Colon (tissue), 2 donors: ENCODE measurements at regions not wholly inside any gene's neighbourhood (a gene's known extent, or its start where the extent isn't known, plus 50 kb on each side); places are given as distances from the start of the nearest gene placed in this dataset.
"Not testable (repeated sequence)": the region's sequence is repeated elsewhere in the genome, so short reads cannot be mapped to it uniquely, and the experiment has no call there.

ENCODE experiments used
- FAIRE-seq: peaks from 2 replicates; lab custom pipeline; 2012; peaks lifted over from hg19 to GRCh38; lab: Jason Lieb, UNC
- donor health status: control.
- donor health status: control.

DNA sequence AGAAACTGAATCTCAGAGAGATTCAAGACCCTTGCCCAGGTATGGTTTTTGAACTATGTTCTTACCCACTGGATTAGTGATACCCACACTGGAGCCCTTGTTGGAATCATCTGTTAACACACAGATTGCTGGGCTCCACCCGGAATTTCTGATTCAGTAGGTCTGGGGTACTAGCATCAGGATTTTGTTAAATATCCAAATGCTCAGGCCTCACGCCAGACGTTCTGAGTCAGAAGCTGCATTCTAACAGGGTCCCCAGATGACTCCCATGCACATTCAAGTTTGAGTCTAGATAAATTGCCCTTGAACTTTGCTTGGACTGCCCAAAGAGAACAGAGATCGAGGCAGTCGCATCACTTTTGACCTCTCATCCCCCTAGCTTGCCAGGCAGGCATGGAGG, 182.0 kb upstream of the WWC1 start:
- no peak for FAIRE-seq

DNA sequence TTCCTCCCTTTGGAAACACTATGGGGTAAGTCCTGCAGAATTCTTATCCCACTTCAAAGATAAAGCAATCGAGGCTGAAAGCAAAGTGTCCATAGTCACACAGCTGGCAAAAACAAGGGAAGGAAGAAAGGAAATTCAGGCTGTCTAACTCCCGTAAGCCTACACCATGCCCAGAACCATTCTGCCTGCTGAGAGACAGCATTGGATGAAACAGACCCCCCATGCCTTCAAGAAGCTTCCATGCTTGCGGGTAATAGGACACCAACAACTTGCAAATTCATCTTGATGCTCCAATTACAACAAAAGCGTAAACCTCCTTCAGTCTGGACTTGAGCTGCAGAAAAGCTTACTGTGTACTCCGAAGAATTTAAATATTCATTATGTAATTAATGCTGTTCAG, 181.1 kb upstream of the WWC1 start:
- no peak for FAIRE-seq

DNA sequence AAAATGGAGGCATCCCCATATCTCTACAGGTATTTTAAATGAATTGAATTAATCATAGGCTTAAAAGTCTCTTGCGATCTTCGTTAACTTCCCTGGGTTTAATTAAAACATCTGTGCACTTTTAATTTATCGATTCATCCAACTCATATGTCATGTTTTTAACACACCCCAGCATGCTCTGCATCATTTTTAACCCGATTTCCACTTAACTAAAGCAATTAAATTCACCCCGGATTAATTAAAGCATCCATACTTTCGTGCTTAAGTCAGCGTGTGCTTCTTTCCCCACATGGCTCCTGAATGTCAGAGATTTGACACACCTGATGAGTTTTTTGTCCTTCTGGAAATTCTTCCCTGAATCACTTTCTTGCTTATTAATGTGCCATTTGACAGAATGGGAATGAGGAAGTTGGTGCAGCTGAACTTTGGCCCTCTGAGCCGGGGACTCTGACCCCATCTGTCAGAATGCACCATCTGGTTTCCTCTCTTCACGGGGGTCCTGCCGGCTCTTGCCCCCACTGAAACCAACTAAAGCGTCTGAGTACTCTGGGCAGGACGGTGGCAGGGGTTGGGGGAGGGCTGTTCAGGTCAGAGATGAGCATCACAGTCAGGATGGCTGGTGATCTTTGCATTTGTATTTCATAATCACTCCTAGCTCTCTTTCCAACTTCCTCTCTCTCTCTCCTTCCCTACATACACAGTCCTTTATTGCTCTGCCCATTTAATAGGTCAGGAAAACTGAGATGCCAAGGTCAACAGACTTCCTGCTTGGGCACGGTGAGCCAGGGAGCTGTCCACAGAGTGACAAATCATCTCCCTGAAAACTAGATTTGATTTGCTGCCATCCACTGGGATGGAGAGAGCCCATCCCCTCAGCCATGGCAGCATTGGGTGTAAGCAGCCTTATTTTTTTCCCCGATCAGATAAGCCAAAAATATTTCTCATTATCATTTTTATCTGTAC, 180.3 kb upstream of the WWC1 start:
- no peak for FAIRE-seq

DNA sequence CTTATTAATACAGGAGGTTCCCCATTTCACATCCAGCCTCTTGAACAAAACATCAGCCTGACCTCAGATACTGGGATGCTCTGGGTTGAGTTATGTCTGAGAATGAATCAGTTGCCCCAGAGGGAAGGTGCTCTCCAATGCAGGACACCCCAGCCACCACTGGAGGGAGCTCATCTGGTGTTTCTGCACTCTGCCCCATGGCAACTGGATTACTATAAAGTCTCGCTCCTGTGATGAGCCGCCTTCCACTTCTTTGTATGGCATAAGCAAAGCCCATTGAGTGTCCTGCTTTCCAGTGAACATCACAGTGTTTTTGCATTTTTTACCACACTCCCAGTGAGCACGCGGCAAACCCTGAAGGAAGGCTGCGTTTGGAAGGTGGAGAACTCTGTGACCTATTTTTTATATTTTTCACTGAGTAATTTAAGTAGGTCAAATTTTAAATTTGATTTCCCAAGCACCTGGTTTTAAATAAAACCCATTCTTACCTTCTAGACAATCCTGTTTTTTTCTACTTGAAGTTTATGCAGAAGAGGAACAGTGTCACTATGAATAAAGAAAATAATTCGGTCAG, 176.9 kb upstream of the WWC1 start:
- FAIRE-seq: no peak

DNA sequence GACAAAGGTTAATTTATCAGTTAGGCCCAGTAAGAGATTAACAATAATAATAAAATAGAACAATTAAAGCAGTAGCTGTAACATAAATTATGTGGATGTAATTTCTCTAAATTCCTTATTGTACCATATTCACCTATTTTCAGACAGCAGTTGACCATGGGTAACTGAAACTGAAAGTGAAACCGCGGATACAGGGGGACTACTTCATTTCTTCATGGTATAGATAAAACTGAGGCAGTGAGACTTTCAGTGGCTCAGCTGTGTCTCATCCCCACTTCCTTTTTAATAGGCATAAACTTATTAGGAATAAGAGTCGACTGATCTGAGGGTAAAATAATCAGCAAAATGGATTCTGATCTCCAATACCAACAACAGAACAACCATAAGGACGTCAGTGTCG, 174.0 kb upstream of the WWC1 start:
- no peak for FAIRE-seq

DNA sequence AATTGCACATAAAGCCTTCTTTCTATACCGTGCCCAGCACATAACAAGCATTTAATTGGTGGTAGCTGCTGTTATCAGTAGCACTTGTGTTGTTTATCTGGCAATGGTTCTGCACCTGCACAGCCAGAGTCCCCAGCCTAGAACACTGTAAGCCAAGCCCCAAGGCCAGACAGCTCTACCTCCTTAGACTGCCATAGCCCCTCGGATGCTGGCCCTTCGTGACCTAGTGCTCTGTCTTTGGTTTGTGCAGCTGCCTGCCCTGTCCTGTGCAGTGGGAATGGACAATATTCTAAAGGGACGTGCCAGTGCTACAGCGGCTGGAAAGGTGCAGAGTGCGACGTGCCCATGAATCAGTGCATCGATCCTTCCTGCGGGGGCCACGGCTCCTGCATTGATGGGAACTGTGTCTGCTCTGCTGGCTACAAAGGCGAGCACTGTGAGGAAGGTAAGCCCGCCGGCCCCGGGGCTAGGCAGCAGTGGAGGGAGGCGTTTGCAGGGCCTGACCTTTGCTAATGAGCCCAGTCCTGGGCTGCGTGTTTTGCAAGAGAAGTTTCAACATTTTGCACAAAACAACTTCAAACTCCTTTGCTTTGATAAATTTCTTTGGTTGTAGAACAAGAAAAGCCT, 173.3 kb upstream of the WWC1 start:
- no peak for FAIRE-seq

DNA sequence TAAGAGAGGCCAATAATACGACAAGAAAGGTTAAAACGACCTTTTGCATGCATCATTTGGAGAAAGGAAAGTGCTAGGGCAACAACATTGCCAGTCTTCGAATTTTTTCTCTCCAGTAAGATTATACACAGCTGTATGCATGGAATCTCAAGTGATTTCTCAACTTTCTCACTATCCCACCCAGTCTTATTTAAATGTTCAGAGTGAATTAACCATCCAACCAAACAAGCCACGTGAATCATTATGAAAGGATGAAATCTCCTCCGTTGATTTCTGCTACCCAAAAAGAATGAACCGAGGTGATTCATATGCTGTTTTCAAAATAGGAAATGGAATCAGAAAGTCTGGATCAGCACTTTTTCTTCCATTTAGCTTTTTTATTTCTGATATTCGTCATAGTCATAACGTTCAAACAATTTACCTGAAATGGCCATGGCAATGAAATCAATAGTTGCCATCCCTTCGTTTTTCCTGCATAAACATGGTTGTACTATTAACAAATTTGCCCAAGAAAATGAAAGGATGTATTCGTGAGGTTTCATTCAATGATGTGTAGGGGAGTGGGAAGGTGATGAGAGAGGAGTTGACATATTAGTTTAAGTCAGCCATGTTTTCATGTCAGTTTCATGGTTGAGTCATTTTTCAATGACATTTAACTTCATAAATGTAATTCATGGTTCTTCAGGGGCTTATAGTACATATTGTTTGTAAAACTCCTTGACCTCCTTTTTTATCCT, 170.9 kb upstream of the WWC1 start:
- no peak for FAIRE-seq

DNA sequence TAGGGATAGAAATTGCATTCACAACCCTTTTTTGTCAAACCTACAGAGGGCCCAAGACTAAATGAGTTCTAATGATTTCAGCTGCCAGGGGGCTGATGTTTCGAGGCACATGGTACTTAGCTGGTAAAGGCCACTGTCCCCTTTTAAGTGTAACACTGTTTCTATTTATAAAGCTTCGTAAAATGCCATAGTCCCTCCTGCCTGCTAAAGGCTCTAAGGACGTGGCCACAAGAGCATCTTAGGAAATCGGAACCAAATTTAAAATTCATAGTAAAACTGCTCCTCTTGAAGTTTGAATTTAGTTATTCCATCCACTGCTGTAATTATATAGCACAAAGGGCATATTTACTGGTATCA, 170.3 kb upstream of the WWC1 start:
- no peak for FAIRE-seq

DNA sequence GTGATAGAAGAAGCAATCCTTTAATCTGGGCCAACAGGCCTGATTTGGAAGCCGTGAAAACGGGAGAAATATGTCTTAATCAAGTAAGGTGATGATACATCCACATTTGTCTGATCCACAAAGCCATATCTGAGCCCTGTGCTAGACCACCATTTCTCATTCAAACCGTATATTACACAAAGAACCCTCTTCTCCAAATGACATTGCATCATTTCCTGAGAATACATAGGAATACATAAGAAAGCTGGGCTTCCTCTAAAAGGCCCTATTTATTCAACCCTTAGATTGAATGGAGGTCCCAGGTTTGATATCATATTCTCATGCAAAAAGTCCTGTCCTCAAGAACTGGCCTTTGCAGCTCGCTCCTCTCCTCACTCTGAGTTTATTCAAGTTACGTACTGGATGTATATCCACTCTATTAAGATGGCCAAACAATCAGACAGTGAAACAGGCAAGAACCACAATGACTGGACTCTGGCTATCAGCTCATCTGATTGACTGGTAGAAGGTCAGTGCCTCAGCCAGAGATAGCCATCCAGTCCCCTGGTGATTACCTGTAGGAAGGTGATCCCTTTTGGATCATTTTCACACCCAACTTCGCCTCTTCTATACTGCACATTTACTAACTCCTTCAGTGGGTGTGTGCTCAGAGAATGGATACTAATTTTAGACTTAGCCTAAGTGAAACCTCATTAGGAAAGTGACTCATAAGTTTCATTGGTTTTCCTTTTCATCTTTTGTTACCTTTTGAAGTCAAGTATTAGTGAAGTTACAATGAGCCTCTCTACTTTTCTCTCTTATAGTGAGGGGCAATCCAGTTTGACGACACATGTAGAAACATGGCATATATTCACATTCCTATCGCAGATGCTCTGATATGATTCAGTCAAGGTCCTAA, 167.6 kb upstream of the WWC1 start:
- FAIRE-seq: no peak

DNA sequence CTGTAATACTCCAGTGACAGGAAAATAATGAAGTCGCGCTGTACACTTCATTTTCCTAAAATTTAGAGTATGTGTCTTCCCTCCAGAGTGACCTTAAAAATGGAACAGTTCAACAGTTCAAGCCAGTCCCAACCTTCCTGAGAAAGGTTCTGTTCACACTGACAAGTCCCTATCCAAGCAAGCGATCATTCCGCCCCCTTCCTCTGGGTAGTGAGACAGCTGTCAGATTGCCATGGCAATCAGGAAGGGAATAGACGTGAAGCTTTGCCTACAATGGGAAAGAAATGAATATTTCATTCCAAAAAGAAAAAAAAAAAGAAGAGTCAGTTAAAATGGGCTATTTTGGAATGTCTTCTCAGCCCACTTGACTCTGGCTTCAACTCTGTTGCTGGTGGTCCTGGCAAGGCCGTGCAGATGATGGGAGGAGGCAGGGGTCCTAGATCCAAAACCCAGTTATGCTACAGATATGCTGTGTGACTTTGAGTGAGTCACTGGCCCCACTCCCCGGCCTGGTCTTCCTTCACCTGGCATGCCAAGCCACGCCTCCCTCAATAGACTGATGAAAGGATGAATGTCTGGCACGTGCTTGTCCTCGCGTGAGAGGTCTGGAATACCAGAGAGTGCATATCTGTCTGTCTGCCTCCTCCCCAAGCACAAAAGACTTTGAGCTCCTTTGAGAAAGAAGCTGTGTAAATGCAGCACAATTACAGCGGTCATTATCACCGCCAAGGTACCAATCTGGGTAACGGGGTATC, 165.8 kb upstream of the WWC1 start:
- FAIRE-seq: no peak

DNA sequence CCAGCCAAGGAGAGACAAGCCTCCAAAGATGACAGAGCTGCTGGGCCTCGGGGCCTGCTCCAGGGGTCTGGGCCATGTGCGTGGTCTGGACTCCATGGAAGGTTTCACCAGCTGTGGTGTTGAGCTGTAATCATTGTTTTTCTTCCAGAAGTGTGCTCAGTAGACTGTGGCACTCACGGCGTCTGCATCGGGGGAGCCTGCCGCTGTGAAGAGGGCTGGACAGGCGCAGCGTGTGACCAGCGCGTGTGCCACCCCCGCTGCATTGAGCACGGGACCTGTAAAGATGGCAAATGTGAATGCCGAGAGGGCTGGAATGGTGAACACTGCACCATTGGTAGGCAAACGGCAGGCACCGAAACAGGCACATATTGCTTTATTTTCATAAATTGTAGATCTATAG, 164.8 kb upstream of the WWC1 start:
- no peak for FAIRE-seq

DNA sequence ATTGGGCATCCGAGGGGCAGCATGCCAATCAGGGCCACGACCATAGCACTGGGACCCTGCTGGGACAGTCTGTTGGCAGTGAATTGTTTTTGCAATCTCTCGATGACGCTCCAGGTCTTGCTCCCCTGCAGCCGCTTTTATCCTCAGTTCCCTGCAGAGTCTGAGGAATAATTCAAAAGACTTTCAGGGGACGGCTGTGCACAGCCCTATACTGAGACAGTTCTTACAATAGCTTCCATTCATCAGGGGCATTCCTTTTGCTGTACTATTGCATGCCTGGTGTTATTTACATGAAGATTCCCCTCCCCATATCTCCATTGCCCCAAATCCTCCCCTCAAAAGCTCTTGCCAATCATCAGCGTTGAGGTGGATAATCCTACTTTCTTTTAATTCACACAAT, 163.3 kb upstream of the WWC1 start:
- FAIRE-seq: no peak

DNA sequence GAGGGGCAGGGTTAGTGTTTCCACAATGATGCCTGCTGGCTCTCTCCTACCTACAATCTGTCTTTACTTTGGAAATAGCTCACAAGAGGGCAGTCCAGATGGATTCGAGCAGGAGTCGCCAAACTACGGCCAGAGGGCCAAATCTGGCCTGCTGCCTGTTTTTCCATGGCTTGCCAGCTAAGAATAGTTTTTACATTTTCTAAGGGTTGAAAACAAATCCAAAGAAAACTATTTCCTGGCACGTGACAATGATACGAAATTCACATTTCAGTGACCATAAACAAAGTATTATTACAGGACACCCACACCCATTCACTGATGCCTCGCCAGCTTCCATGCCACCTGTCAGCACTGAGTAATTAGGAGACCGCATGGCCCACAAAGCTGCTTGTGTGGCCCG, 162.9 kb upstream of the WWC1 start:
- no peak for FAIRE-seq

DNA sequence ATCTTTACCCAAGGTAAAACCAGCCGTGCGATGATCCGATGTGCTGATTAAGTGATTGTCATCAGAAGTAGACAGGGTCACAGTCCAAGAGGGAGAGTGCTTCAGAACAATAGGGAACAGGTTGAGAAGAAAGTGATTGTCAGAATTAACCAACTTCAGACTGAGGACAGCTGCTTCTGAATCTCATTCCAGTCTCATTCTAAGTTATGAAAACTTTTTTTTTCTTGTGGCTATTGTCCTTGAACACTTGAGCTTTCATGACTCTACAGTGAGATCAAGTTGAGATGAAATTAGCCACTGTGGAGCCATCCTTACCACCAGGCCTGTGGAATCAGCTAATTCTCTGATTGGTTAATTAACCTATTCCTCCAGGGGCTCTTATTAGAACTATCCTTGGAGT, 159.9 kb upstream of the WWC1 start:
- no peak for FAIRE-seq

DNA sequence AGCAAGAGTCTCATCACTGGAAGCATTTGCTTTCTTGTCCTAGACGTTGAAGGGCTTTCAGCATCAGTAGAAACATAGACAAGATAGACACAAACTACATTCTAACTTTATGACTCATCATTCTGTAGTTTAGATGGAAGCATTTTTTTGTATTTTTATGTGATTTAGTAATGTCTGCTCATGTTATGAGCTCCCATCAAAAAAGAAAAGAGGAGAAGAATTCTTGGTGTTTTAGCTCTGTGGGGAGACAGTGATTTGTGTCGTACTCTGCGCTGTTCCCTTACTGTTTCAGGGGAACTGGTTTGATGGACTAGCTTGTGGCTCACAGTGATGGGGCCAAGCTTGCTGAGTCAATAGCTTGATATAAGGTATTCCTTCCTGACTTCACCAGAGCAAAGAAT, 159.2 kb upstream of the WWC1 start:
- no peak for FAIRE-seq

DNA sequence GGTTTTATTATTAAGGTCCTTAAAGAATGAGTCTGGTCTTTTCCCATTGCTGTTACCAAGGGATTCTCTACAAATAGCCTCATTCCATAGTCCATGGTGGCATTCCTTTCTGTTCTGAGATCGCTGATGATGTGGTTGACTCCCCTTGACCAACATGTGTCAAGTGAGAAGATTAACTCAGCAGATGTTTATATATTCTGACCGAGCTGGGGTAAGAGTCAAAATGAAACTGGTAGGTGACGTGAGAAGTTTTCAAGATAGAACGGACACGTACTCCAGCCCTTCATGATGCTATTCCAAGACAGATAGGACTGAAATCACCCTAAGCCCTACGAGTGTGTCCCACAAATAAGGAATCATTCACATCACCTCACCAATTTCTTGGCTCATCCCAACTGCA, 155.5 kb upstream of the WWC1 start:
- FAIRE-seq: no peak

DNA sequence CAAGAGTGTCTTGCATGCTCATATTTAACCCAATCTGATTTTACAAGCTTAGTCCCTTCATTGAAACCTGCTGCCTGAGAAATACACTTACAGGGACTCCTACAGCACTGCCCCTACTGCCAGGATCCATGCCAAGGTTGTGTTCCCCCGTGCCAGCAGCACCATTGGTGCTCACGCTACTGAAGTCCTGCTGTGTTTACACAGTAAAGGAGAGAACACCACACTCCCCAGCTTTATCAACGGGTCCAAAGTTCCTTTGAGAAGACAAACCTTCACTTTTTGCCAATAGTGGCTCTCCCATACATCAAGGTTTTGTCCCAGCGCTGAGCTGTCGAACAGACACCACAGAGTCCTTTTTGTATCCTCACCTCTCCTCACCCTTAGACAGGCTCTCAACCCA, 155.1 kb upstream of the WWC1 start:
- no peak for FAIRE-seq

DNA sequence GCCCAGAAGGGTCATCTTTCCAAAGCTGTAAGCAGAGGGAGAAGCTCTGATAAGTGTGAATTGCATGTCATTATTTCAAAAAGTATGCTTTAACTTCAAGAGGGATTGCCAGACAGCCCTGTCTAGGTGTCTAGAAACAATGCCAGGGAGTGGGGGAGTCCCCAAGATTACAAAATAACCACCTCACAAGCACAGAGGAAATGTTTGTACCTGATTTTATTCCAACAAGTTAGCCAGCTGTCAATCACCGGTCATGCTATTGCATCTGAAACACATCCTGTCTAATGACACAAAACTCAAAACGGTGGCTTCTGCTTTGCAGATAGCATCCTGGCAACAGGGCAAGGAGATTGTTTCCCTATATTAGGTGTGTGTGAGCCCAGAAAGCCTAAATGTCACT, 154.2 kb upstream of the WWC1 start:
- FAIRE-seq: no peak

DNA sequence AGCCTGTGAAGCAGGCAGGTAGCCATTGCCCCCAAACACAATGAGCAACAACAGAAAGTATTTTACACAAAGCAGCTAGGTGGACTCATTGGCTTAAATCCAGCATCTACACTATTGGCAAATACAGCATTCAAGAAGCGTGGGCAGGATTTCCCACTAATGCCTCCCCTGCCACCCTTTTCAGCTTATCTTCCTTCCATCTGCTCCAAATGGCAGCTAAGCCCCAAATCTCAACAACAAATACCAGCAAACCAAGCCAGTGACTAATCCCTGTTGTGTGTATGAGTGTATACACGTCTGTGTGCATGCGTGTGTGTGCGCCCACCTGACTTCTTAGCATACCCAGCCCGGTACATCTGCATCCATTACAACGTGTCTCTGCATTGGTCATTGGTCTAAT, 151.2 kb upstream of the WWC1 start:
- FAIRE-seq: no peak

DNA sequence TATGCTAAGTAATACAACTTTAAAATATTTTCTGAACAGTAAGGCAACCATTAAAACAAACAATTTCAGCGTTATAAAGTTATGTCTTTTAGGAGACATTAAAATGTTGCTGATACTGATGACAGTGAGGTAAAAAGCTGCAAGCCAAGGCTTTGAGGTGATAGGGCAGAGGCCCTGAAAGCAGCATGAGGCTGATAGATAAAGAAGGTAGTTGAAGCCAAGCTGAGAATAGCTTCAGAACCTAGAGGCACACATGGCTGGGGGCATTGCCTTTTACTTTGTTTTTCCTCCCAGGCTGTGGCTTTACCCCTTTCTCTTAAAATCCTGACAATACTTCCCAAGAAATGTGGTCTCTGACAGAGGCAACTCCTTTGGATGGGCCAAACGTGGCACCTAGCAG, 149.0 kb upstream of the WWC1 start:
- FAIRE-seq: no peak

DNA sequence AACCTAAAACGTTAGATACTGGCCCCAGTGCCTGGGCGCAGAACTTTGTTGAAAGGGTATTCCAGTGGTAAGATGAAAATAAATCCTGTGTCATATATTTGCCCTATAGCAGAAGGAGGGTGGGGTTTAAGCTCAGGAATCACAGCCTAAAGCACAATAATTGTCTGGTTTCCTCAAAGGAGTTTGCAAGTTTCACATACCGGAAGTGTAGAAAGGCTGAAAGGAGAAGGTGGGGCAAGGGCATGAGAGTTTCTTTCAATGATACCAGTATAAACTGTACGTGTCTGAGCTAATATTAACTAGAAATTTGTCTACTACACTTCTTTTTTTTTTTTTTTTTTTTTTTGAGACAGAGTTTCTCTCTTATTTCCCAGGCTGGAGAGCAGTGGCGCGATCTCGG, 147.9 kb upstream of the WWC1 start:
- FAIRE-seq: not testable (repeated sequence)
